ENCODE measurements at regions not wholly inside any gene's neighbourhood (a gene's known extent, or its start where the extent isn't known, plus 50 kb on each side); places are given as distances from the start of the nearest gene placed in this dataset.

DNA sequence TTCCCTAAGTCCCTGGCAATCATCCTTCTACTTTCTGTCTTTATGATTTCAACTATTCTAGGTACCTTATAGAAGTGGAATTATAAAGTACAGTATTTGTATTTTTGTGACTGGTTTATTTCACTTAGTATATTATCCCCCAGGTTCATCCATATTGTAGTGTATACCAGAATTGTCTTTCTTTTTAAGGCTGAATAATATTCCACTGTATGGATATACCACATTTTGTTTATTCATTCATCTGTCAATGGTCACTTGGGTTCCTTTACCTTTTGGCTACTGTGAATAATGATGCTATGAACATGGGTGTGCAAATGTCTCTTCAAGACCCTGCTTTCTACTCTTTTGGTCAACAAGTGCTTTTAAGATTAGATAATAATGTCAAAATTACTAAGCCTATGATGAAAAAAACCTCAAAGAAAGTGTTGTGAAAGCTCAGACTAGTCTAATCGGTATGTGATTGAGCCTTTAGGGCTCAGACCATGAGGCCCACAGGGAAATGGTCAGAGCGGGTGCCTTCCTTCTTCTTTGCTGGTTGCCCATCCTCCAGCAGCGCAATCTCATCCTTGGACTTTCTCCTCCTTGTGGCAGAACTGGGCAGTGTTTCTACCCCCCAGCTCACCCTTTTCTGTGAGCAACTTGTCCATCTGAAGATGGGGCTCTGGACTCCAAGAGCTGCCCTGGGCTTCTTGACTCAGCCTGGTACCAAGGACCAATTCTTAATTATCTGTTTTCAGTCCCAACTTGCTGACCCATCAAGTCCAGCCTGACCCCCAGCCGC, 105.4 kb downstream of the TTC8 start:
- H3K9me3 Mint-ChIP-seq: peaks cover 9% of the 10 kb centered on the region
- H3K36me3 Mint-ChIP-seq: no peaks in the 10 kb centered on the region
- H3K27me3 Mint-ChIP-seq: peaks cover 26% of the 10 kb centered on the region
- H3K27ac Mint-ChIP-seq: no peak overlapping the region
- no peaks in the 10 kb centered on the region for H3K4me1 Mint-ChIP-seq
- H3K4me3 Mint-ChIP-seq: no peak overlapping the region

GRCh38 chr14:88931321-88932110, 107.1 kb downstream of the TTC8 start:
- Mint-ChIP-seq H3K27ac (no peak overlapping the region), H3K4me3 (no peak overlapping the region), H3K36me3 (no peaks in the 10 kb centered on the region), H3K27me3 (peaks cover 20% of the 10 kb centered on the region), H3K4me1 (no peaks in the 10 kb centered on the region), H3K9me3 (peaks cover 6% of the 10 kb centered on the region)

DNA sequence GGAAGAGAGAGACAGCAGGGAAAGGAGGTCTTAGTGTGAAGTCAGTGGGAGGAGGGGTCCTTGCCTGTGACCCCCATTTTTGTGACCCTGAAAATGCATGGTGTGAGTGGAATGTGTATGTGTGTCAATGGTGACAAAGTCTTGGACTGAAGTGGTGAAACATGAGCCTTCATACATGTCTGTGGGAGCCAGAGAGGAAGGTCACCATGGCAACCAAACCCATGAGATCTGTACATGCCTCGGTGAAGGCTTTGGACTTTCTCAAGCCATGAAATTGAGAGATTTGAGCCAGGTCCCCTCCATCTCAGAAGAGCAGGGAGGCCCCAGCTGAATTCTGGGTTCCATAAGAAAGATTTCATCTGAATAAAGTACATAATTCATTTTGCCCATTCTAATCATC, 108.7 kb downstream of the TTC8 start:
- H3K36me3 Mint-ChIP-seq: no peaks in the 10 kb centered on the region
- H3K4me3 Mint-ChIP-seq: no peak overlapping the region
- peaks cover 6% of the 10 kb centered on the region for H3K9me3 Mint-ChIP-seq
- no peaks in the 10 kb centered on the region for H3K4me1 Mint-ChIP-seq
- no peak overlapping the region for H3K27ac Mint-ChIP-seq
- peaks cover 18% of the 10 kb centered on the region for H3K27me3 Mint-ChIP-seq

DNA sequence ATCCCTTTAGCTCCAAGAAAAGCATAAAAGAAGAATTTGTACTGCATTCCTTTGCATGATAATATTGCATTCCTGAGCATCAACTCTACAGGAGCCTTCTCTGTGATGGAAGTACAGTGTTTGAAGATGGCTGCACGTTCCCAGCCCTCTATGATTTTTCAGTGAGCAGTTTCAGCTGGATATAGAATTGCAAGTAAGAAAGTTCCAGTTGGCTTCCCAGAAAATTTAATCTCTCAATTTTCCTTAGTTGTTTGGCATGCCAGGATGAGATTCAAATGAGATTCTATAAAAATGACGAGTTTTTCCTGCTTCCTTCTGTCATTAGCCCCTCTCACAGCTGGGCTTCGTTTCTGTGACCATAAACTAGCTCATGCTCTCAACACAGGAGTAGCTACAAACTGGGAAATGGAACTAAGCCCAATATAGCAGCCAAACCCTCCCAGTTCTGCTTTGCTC, 109.9 kb downstream of the TTC8 start:
- H3K4me3 Mint-ChIP-seq: no peak overlapping the region
- H3K4me1 Mint-ChIP-seq: no peaks in the 10 kb centered on the region
- H3K9me3 Mint-ChIP-seq: peaks cover 5% of the 10 kb centered on the region
- no peak overlapping the region for H3K27ac Mint-ChIP-seq
- no peaks in the 10 kb centered on the region for H3K36me3 Mint-ChIP-seq
- H3K27me3 Mint-ChIP-seq: peaks cover 18% of the 10 kb centered on the region

GRCh38 chr14:88935083-88935482, 110.6 kb downstream of the TTC8 start:
- Mint-ChIP-seq H3K4me3 (no peak overlapping the region), H3K36me3 (no peaks in the 10 kb centered on the region), H3K27me3 (peaks cover 15% of the 10 kb centered on the region), H3K27ac (no peak overlapping the region), H3K9me3 (no peaks in the 10 kb centered on the region), H3K4me1 (no peaks in the 10 kb centered on the region)

GRCh38 chr14:88937706-88938105, 113.3 kb downstream of the TTC8 start:
- no peaks in the 10 kb centered on the region for H3K9me3 Mint-ChIP-seq
- no peaks in the 10 kb centered on the region for H3K4me1 Mint-ChIP-seq
- H3K27me3 Mint-ChIP-seq: peaks cover 14% of the 10 kb centered on the region
- no peak overlapping the region for H3K4me3 Mint-ChIP-seq
- no peak overlapping the region for H3K27ac Mint-ChIP-seq
- no peaks in the 10 kb centered on the region for H3K36me3 Mint-ChIP-seq

GRCh38 chr14:88940671-88941070, 116.2 kb downstream of the TTC8 start:
- Mint-ChIP-seq H3K27ac (no peak overlapping the region), H3K27me3 (peaks cover 22% of the 10 kb centered on the region), H3K36me3 (no peaks in the 10 kb centered on the region), H3K4me1 (no peaks in the 10 kb centered on the region), H3K4me3 (no peak overlapping the region), H3K9me3 (peaks cover 4% of the 10 kb centered on the region)

- H3K9me3 Mint-ChIP-seq: peaks cover 4% of the 10 kb centered on the region
- H3K27ac Mint-ChIP-seq: no peak overlapping the region
- H3K4me1 Mint-ChIP-seq: no peaks in the 10 kb centered on the region
- H3K4me3 Mint-ChIP-seq: no peak overlapping the region
- peaks cover 23% of the 10 kb centered on the region for H3K27me3 Mint-ChIP-seq
- H3K36me3 Mint-ChIP-seq: no peaks in the 10 kb centered on the region
Observed at GRCh38 chr14:88941414-88941813, 117.0 kb downstream of the TTC8 start.

DNA sequence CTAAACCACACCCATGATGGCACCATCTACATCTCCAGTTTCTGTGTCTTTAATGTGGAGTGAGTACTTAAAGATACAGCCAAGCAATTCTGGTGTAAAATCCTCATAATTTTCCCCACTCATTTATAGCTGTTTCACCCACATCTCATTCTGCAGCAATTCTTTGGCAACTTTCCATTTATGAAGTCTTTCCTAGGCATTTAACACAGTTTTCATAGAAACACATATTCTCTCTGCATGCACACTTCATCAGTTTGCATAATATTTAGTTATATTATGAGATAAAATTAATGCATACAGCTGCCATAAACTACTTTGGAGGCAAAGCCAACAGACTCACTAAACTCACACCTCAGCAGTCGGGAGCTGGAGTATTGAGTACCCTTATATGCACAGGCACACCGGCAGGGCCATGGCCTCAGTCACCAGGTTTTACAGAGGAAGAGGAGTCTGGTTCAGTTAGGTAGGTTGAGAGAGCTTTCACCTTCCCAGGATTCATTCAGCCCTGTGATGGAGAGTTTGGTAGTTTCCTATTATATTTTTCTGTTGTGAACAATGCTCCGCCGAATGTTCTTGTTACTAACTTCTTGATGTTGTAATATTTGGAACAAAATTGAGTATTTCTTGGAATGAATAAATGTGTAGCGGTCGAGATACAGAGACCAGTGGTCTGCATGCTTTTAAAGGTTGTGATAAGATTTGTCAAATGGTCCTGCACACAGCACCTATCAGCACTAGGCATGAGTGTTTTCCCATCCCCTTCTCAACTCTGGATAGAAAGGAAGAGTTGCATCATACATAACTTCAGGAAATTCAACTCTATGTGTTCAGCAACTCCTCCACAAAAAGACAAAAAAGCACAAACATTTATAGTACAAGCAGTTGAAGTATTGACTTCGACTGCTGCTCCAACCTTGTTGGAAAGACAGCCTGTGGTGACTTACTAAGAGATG, 123.5 kb downstream of the TTC8 start:
- peaks cover 27% of the 10 kb centered on the region for H3K27me3 Mint-ChIP-seq
- peaks cover 14% of the 10 kb centered on the region for H3K9me3 Mint-ChIP-seq

DNA sequence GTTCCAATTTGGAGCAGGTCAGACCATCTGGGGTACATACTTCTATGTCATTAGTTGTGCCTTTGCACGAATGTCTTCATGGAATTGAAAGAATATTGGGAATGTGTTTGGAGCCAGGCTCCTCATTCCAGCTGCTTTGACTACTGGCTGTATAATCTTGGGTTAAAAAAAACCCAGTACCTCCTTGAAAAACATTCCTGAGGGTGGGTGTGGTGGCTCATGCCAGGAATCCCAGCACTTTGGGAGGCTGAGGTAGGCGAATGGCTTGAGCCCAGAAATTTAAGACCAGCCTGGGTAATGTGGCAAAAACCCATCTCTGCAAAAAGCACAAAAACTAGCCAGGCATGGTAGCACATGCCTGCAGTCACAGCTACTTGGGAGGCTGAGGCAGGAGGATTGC, 125.6 kb downstream of the TTC8 start:
- H3K4me1 Mint-ChIP-seq: no peaks in the 10 kb centered on the region
- no peak overlapping the region for H3K27ac Mint-ChIP-seq
- H3K4me3 Mint-ChIP-seq: no peak overlapping the region
- H3K9me3 Mint-ChIP-seq: peaks cover 18% of the 10 kb centered on the region
- H3K36me3 Mint-ChIP-seq: no peaks in the 10 kb centered on the region
- peaks cover 16% of the 10 kb centered on the region for H3K27me3 Mint-ChIP-seq

More for the DNA sequence above, 123.5 kb downstream of the TTC8 start:
- no peaks in the 10 kb centered on the region for H3K36me3 Mint-ChIP-seq
- no peak overlapping the region for H3K27ac Mint-ChIP-seq
- no peak overlapping the region for H3K4me3 Mint-ChIP-seq
- no peaks in the 10 kb centered on the region for H3K4me1 Mint-ChIP-seq

GRCh38 chr14:88951370-88951769, 126.9 kb downstream of the TTC8 start:
- Mint-ChIP-seq H3K36me3 (no peaks in the 10 kb centered on the region), H3K9me3 (peaks cover 18% of the 10 kb centered on the region), H3K4me1 (no peaks in the 10 kb centered on the region), H3K4me3 (no peak overlapping the region), H3K27me3 (peaks cover 15% of the 10 kb centered on the region), H3K27ac (no peak overlapping the region)

- peaks cover 18% of the 10 kb centered on the region for H3K27me3 Mint-ChIP-seq
- H3K4me3 Mint-ChIP-seq: no peak overlapping the region
- peaks cover 18% of the 10 kb centered on the region for H3K9me3 Mint-ChIP-seq
- H3K36me3 Mint-ChIP-seq: no peaks in the 10 kb centered on the region
- H3K27ac Mint-ChIP-seq: no peak overlapping the region
- H3K4me1 Mint-ChIP-seq: no peaks in the 10 kb centered on the region
Observed at GRCh38 chr14:88952901-88953300, 128.4 kb downstream of the TTC8 start.

DNA sequence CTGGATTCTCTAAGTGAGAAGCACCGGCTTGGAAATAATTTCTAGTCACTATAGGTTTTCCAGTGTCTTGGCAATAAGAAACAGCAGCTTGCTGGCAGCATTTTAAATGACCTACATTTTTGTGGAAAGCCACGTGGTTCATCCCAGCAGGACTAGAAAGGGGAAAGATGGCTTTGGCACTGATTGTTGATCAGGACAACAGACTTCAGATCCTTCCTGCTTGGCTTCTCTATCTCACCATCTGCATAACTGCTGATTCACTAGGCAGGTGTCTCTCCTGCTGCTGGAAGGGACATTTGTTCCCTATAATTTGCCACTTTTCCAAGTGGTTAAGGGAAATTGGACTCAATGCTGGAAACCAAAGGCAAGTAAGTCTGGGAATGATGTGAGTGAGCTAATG, 131.0 kb downstream of the TTC8 start:
- Mint-ChIP-seq H3K4me3 (no peak overlapping the region), H3K9me3 (peaks cover 18% of the 10 kb centered on the region), H3K27me3 (peaks cover 12% of the 10 kb centered on the region), H3K36me3 (no peaks in the 10 kb centered on the region), H3K27ac (no peak overlapping the region), H3K4me1 (no peaks in the 10 kb centered on the region)

DNA sequence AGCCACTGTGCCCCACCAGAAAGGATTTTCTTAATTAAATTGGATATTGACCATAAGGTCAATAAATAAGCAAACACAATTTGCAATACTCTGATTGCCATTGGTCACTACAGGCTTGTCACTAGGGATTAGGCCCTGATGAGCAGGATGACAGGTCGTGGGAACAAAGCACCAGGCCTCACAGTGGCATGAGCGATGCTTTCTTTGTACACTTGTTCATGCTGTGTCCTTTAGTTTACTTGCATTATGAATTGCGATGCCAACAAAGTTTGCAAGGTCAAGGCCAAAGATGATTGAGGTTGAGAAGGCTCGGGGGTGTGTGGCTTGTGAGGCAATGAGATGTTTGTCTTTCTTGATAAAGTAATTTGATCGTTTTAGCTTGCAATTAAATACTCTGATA, 136.0 kb downstream of the TTC8 start:
- H3K4me1 Mint-ChIP-seq: no peaks in the 10 kb centered on the region

DNA sequence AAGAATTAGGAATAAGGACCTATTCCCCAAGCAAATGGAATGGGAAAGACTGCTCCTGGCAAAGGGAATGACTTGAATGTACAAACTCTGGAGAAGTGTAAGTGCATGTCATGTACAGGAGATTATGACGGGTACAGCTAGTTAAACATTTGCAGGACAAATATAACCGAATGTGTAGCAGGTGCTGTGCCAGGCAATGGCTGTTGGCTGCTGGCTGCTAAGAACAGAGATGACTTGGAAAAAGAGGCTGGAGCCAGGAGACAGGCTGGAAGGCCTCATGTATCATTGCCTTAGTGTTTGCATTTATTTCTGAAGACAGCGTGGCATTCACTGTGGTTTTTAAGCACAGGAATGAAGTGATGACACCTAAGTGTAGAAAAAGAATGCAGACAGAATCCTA, 136.8 kb downstream of the TTC8 start:
- Mint-ChIP-seq H3K4me1 (no peaks in the 10 kb centered on the region), H3K36me3 (no peaks in the 10 kb centered on the region), H3K27me3 (peaks cover 19% of the 10 kb centered on the region), H3K9me3 (no peaks in the 10 kb centered on the region), H3K27ac (no peak overlapping the region), H3K4me3 (no peak overlapping the region)

More for the DNA sequence above, 136.0 kb downstream of the TTC8 start:
- no peak overlapping the region for H3K4me3 Mint-ChIP-seq
- H3K9me3 Mint-ChIP-seq: no peaks in the 10 kb centered on the region
- H3K27me3 Mint-ChIP-seq: peaks cover 18% of the 10 kb centered on the region
- H3K36me3 Mint-ChIP-seq: no peaks in the 10 kb centered on the region
- H3K27ac Mint-ChIP-seq: no peak overlapping the region

All from activated naive CD4-positive, alpha-beta T cell treated with anti-CD3 and anti-CD28 coated beads, Interleukin-2, amount 50 U/mL, for 24 hours (primary cell).